Coronary artery (tissue), 2 donors: ENCODE measurements at regions not wholly inside any gene's neighbourhood (a gene's known extent, or its start where the extent isn't known, plus 50 kb on each side); places are given as distances from the start of the nearest gene placed in this dataset.
"Not testable (repeated sequence)": the region's sequence is repeated elsewhere in the genome, so short reads cannot be mapped to it uniquely, and the experiment has no call there.

ENCODE experiments used
- DNase-seq: peaks from one replicate; pipeline ENCODE4 v3.0.0-alpha.2; 2017; ENCODE audit warnings: low spot score
- H3K27ac ChIP-seq, 2 donors: fragments of 200-600 bp; sonication (generic); one replicate each; pipeline ENCODE4 v1.5.1; 2016 to 2019
- H3K4me3 ChIP-seq: fragments of 200-600 bp; sonication (generic); 2 replicates; pipeline ENCODE4 v1.5.1; 2016; ENCODE audit warnings: mild to moderate bottlenecking, moderate library complexity
- TF ChIP-seq, protein P1 (sequence below): fragments of 200-600 bp; sonication (generic); IDR thresholded peaks from one replicate; pipeline ENCODE4 v1.5.1; 2019; ENCODE audit warnings: antibody characterized with exemption

DNA sequence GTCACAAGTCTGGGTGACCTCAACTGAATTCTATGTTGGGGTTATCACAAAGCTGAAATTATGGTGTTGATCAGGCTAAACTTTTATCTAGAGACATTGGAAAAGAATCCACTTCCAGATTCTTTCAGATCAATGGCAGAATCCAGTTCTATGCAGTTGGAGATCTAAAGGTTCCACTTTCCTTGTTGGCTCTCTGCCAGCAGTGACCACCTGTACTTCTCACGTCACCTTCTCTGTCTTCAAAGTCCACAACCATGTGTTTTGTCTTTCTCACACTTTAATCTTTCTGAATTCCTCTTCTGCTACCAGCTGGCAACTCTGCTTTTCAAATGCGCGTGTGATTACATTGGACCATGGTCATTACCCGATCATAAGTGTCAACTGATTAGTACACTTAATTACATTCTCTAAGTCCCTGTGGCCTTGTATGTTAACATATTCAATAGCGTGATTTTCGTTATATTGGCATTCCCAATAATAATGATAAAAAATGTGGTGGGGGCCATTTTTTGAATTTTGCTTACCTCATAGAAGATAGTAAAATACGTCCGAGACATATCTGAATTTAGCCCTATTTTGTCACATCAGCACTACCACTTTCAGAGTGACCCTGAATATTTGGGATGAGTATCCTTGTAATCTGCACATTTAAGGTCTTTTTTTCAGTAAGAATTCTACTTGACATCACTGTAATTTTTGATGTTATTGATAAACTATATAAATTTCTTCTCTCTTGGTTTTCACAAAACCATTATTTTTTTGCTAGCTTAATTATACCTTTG, 73.7 kb upstream of the PRDM9 start:
- TF ChIP-seq, protein P1, sequence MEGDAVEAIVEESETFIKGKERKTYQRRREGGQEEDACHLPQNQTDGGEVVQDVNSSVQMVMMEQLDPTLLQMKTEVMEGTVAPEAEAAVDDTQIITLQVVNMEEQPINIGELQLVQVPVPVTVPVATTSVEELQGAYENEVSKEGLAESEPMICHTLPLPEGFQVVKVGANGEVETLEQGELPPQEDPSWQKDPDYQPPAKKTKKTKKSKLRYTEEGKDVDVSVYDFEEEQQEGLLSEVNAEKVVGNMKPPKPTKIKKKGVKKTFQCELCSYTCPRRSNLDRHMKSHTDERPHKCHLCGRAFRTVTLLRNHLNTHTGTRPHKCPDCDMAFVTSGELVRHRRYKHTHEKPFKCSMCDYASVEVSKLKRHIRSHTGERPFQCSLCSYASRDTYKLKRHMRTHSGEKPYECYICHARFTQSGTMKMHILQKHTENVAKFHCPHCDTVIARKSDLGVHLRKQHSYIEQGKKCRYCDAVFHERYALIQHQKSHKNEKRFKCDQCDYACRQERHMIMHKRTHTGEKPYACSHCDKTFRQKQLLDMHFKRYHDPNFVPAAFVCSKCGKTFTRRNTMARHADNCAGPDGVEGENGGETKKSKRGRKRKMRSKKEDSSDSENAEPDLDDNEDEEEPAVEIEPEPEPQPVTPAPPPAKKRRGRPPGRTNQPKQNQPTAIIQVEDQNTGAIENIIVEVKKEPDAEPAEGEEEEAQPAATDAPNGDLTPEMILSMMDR = no peak
- no peak for DNase-seq
- Histone ChIP-seq H3K4me3 (no peak overlapping the region), H3K27ac (no peak overlapping the region)

DNA sequence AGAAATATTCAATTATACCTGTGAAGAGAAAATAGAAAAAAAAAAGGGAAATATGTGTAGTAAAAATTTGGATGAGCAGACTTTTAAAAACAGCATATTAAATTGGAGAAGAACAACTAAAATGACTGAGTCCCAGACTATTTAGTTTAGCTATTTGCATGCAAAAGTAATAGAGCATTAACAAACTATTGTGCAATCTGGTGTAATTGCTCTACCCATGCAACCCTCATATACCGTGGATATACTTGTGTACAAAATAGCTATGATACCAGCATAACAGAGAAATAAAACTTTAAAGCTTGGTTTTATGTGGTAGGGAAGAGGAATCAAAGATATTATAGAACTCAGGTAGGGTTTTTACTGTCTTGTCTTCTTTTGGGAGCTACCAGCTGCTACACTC, 78.7 kb upstream of the PRDM9 start:
- H3K27ac ChIP-seq = no peak overlapping the region
- no peak for DNase-seq
- TF ChIP-seq, protein P1 = no peak
- H3K4me3 ChIP-seq = no peak overlapping the region

- DNase-seq, H3K27ac ChIP-seq, H3K4me3 ChIP-seq: not testable (repeated sequence)
These were observed 87.2 kb upstream of the PRDM9 start for GRCh38 chr5:23420214-23420613.

DNA sequence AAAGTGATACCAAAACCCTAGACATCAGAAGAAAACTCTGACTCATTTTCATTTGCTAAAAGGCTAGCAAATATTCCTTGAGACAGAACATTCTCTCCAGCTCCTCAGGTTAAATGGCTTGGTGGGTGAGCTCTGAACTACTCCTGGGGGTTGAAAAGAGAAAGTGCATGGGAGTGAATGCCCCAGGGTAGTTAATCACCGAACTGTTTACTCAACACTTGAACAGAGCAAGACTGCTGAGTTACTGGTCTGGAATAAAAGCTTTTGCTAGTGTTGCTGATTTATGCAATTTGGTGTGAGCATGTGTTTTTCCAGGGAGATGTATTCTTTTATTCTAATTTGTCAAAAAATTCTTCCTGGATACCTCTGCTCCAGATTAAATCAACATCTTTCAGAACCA, 88.3 kb upstream of the PRDM9 start:
- Histone ChIP-seq H3K27ac (no peak overlapping the region), H3K4me3 (no peak overlapping the region)
- TF ChIP-seq, protein P1 = no peak
- DNase-seq = no peak

GRCh38 chr5:23412515-23412914, 94.9 kb upstream of the PRDM9 start:
- no peak for DNase-seq
- TF ChIP-seq, protein P1 = no peak
- H3K27ac ChIP-seq = no peak overlapping the region
- H3K4me3 ChIP-seq = no peak overlapping the region

- Histone ChIP-seq H3K4me3 (no peak overlapping the region), H3K27ac (no peak overlapping the region)
- TF ChIP-seq, protein P1 = no peak
- no peak for DNase-seq
These were observed 95.4 kb upstream of the PRDM9 start for GRCh38 chr5:23411994-23412393.

GRCh38 chr5:23411200-23411599, 96.2 kb upstream of the PRDM9 start:
- H3K27ac ChIP-seq = no peak overlapping the region
- TF ChIP-seq, protein P1 = no peak
- H3K4me3 ChIP-seq = no peak overlapping the region
- no peak for DNase-seq

DNA sequence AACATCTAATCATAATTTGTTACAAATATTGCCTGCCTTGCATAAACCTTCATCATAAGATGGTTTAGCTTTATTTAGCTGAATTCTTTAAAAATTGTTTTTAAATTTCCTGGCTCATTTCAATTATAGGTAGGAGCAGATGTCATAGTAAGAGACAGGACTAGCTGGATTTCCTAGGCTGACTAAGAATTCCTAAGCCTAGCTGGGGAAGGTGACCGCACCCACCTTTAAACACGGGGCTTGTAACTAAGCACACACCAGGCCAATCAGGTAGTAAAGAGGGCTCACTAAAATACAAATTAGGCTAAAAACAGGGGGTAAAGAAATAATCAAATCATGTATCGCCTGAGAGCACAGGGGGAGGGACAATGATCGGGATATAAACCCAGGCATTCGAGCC, 96.6 kb upstream of the PRDM9 start:
- DNase-seq, H3K4me3 ChIP-seq, H3K27ac ChIP-seq: not testable (repeated sequence)
